Neural progenitor cell (in vitro differentiated cells): ENCODE measurements at regions not wholly inside any gene's neighbourhood (a gene's known extent, or its start where the extent isn't known, plus 50 kb on each side); places are given as distances from the start of the nearest gene placed in this dataset.

Experiments used
- CTCF ChIP-seq: fragments of 200-600 bp; sonication (generic); IDR thresholded peaks from 2 replicates; pipeline ENCODE4 v1.5.1; 2017; ENCODE audit warnings: antibody characterized with exemption, mild to moderate bottlenecking
- EZH2 ChIP-seq: fragments of 200-600 bp; sonication (generic); IDR thresholded peaks from 2 replicates; pipeline ENCODE4 v1.6.1; 2017; ENCODE audit warnings: antibody characterized with exemption, mild to moderate bottlenecking, moderate library complexity
- EZH2phosphoT487 ChIP-seq: fragments of 200-600 bp; sonication (generic); IDR thresholded peaks from 2 replicates; pipeline ENCODE4 v1.6.1; 2017; ENCODE audit warnings: antibody characterized with exemption

- no peak for TF ChIP-seq CTCF
- TF ChIP-seq EZH2 = no peak
- TF ChIP-seq EZH2phosphoT487 = no peak
Observed at GRCh38 chr7:33825644-33826043, 79.7 kb upstream of the BMPER start.
